ENCODE measurements at regions not wholly inside any gene's neighbourhood (a gene's known extent, or its start where the extent isn't known, plus 50 kb on each side); places are given as distances from the start of the nearest gene placed in this dataset.
"Not testable (repeated sequence)": the region's sequence is repeated elsewhere in the genome, so short reads cannot be mapped to it uniquely, and the experiment has no call there.

- DNase-seq (ENCODE audit: low spot score): peak; percentile 11
These were observed 208.4 kb upstream of the ZNF521 start for GRCh38 chr18:25560369-25560768.

- no peak for DNase-seq (ENCODE audit: low spot score)
These were observed 205.0 kb upstream of the ZNF521 start for GRCh38 chr18:25557011-25557410.

- no peak for DNase-seq (ENCODE audit: low spot score)
These were observed 201.8 kb upstream of the ZNF521 start for GRCh38 chr18:25553631-25554263.

DNA sequence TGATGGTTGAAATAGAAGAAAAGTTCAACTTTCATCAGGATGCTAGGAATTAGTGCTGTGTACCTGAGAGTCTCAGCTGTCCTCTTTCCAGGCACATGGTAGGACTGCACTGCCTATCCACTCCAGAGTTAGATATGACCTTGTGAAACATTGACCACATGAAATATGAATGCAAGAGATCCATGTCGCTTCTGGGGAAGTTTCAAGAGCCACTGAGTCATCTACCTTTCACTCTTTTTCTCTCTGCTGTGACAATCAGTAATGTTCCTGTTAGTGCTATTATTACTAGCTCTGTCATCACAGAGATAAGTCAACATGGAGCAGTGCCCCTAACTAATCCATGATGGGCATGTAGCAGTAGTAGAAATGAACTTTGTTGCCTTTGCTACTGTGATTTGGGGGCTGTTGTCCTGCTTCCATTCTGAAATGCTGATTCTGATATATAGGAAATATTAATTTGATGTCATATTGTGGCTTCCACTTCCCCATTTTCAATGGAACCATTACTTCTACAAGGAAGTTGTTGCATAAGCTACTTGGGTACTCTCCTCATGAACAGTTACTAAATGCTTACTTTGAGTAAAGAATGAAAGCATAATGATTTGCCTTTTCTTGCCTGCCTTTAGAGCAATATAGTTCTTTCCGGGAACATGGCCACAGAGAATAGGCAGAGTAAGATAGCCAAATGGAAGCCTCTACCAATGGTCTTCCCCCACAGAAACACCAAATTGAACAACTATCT, 192.8 kb upstream of the ZNF521 start:
- DNase-seq (ENCODE audit: low spot score): no peak

DNA sequence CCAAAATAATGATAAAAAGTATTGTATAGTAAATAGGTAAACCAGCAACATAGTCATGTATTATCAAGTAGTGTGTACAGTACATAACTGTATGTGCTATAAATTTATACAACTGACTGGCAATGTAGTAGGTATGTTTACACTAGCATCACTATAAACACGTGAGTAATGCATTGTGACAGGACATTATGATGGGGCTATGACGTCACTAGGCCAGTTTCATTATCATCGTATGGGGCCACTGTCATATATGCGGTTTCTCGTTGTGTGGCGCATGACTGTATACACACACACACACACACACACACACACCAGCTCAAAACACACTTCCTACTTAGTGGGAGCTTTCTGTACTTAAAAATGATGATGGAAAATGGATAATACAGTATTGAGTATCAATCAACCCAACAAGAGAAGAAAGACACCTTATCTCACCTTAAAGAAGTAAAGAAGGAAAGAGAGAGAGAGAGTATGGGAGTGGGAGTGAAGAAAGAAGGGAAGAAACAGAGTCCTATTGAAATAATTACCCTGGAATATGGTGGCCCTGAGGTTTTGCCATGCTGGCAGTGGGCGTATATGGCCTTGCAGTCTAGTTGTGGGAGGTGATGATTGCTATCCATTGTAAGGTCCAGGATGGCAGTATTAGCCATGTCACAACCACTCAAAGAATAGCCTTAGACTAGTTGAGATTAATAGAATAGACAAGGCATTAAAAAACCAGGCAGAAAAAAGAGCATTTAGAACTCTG, 186.4 kb upstream of the ZNF521 start:
- DNase-seq (ENCODE audit: low spot score): no peak

DNA sequence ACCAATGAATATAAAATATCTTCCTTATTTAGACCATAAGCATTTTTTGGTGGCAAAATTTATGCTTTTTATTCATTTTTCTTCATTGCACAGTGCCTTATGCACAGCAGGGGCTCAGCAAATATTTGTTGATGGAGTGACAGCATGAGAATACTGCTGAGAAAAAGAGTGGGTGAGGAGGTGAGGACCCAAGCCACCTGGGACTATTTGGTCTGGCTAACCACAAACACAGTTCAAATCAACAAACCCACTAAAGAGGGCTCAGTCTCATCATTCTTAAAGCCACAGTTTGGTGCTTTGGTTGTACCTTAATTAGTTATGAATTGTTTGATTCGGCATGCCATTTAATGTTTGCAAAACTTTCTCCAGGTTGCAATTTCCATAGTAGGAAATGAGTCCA, 183.5 kb upstream of the ZNF521 start:
- no peak for DNase-seq (ENCODE audit: low spot score)

DNA sequence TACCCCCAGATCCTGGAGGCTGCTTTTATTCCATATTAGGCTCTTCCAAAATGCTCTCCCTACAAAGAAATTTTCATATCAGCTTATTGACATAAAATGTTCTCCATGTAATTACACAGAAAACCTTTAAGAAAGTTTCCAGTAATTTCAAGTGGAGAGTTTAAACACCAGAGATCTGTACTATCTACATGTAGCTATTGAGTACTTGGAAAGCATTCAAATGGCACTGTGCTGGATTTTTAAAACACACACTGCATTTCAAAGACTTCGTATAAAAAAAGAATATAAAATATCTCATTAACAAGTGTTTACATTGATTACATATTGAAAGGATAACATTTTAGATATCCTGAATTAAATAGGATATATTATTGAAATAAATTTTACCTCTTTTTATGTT, 182.4 kb upstream of the ZNF521 start:
- no peak for DNase-seq (ENCODE audit: low spot score)

DNA sequence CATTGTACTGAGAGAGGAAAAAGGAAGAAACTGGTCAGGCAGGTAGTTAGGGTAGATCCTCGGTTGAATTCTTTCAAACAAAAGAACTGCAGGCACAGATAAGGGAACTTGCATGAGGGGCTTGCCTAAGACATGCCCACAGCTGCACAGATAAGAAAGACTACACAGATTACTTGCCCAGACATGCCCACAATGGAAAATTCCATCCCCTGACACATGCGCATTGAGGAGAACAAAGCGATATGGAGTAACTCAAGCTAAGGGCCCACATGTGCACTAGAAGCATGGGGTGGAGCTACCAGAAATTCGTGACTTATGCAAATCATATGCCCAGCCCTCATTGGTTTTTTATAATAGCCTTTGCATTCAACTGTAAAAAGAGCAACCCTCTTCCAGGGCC, 181.3 kb upstream of the ZNF521 start:
- no peak for DNase-seq (ENCODE audit: low spot score)

GRCh38 chr18:25531207-25531606, 179.2 kb upstream of the ZNF521 start:
- no peak for DNase-seq (ENCODE audit: low spot score)

GRCh38 chr18:25525789-25526188, 173.8 kb upstream of the ZNF521 start:
- DNase-seq (ENCODE audit: low spot score): not testable (repeated sequence)

- no peak for DNase-seq (ENCODE audit: low spot score)
These were observed 166.7 kb upstream of the ZNF521 start for GRCh38 chr18:25518716-25519053.

DNA sequence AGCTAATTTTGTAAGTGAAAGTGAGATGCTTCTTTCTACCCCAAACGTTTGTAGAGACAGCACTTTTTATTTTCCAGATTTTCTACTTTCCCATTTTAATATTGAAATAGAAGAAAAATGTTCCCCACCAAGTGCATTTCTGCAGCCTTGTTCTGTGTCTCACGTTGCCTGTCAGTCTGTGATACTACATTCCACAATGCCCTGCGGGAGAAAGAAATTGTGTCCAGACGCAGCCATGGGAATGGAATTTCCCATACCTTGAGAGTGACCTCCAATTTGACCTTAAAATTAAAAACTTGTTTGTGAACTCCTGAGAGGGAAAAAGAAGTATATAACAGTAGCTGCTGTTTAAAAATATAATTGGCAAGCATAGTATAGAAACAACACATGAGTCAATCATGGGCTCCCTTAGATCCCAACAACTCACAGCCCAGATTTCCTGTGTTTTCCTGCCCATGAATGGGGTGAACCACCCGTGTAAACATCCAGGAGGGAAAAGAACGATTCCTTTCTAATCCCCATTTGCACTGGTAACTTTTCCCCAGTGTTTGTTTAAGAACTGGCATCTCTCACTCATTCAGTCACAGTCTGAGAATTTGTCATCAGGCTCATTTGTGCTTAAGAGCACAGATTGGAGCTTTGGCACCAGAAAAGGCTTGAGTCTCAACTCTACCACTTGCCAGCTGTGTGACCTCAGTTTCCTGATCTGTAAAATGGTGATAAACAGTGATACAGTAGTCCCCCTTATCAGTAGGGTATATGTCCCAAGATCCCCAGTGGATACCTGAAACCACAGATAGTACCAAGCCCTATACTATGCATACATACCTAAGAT, 166.1 kb upstream of the ZNF521 start:
- no peak for DNase-seq (ENCODE audit: low spot score)

GRCh38 chr18:25516747-25517498, 165.0 kb upstream of the ZNF521 start:
- no peak for DNase-seq (ENCODE audit: low spot score)

DNA sequence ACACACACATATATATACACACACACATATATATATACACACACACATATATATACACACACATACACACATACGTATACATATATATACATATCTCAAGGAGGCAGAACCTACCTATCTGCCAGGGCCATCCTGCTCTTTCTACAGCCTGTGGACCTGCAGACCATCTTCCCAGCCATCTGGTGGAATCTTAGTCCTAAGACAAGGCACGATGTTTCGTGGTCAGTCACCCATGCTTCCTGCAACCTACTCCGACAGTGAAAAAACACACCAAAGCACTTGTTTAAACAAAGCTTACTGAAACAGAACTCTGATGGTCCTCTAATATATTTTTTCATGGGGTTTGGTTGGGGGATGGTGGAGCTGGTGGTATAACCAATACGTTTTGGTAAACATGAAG, 164.2 kb upstream of the ZNF521 start:
- no peak for DNase-seq (ENCODE audit: low spot score)

GRCh38 chr18:25510096-25510495, 158.1 kb upstream of the ZNF521 start:
- DNase-seq (ENCODE audit: low spot score): peak; percentile 5

DNA sequence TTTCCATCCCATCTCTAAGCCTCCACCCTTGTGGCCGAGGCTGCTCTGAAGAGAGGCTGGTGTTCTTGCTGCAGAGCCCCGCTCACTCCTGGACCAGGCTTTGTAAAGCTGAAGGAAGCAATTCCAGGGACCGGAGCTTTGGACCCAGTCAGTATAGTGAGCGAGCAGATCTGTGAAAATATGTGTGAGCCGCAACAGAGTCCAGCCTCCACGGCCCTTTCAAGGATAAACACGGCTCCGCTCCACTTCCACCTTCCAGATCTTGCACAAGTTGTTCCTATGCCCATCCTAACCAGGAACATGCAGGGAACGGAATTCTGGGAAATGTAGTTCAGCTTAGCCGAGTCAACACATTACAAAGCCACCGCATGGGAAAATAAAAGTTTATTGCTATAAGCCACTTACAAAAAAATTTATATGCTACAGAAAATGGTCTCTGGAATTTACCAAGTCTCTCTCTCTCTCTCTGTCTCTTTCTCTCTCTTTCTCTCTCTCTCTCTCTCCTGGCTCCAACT, 151.7 kb upstream of the ZNF521 start:
- DNase-seq (ENCODE audit: low spot score): peak; percentile 87

DNA sequence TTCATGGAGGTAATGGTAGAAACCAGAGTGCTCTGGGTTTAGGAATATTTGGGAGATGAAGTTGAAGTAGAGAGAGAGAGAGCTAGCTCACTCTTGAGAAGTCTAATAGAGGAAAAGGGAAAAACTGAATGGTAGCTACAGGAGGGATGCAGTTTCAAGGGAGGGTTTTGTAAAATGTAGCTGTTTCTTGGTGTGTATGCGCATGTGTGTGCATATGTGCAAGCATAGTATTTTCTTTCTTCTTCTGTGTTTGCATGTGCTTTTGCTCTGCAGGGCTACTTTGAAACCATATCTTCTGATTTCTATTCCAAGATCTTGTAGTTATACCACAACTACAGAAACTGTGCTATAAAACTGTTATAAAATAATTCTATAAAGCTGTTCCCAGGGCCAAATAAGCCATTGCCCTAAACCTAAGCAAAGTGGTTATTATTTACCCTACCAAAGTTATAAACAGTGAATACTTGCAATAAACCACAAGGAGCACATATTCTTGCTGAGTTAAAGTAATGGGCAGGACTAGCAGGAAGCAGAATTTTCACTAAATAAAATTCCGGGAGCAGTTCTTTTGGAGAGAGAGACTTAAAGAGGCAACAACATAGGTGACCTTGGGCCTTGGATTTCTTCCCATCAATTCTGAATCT, 145.3 kb upstream of the ZNF521 start:
- no peak for DNase-seq (ENCODE audit: low spot score)

GRCh38 chr18:25496544-25496943, 144.6 kb upstream of the ZNF521 start:
- DNase-seq (ENCODE audit: low spot score): no peak

DNA sequence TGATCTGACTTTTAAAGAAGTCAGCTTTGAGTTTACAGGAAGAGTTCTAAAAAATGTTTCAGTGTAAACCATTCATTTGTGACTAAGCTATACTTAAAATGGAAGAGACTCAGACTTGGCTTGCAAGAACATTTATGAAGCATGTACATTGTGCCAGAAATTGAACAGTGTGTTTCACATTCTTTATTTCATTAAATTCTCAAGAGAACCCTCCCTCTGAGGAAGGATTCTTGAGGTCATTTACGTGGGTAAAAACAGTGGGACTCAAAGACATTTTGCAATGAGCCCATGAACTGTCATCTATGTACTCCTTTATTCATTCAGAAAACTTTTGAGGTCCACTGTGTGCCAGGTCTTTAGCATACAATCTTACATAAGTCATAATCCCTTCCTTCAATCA, 143.6 kb upstream of the ZNF521 start:
- no peak for DNase-seq (ENCODE audit: low spot score)

DNA sequence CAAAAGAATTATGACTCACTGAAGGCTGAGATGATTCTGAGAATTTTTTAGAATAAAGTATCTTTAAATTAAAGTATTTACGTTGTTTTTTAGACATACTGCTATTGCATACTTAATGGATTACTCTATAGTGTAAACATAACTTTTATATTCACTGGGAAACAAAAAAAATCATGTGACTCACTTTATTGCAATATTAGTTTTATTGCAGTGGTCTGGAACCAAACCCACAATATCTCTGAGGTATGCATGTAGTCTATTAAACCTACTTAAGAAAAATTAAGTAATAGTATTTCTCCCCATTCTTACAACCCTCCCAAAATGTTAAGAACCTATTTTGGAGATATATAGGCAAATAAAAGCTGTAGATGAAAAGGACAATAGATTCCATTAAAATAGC, 142.9 kb upstream of the ZNF521 start:
- no peak for DNase-seq (ENCODE audit: low spot score)

- no peak for DNase-seq (ENCODE audit: low spot score)
These were observed 141.4 kb upstream of the ZNF521 start for GRCh38 chr18:25493401-25493800.
